H9 (cell line): ENCODE measurements at regions not wholly inside any gene's neighbourhood (a gene's known extent, or its start where the extent isn't known, plus 50 kb on each side); places are given as distances from the start of the nearest gene placed in this dataset.

ENCODE experiments used
- DNase-seq: peaks from one replicate; pipeline ENCODE4 v3.0.0-alpha.2; 2017
- H2AFZ ChIP-seq: one replicate; pipeline ENCODE4 v1.6.1; 2013; ENCODE audit warnings: mild to moderate bottlenecking, low read length, control low read depth, moderate library complexity
- H2AK5ac ChIP-seq: 2 replicates; pipeline ENCODE4 v1.6.1; 2013; ENCODE audit warnings: low read length, control low read depth, mixed read lengths; ENCODE audit not compliant: insufficient read length
- H2BK120ac ChIP-seq: one replicate; pipeline ENCODE4 v1.6.1; 2013; ENCODE audit warnings: low read depth, mild to moderate bottlenecking, low read length, control low read depth, inconsistent platforms; ENCODE audit not compliant: poor library complexity, severe bottlenecking
- H2BK12ac ChIP-seq: 2 replicates; pipeline ENCODE4 v1.6.1; 2013; ENCODE audit warnings: low read length, control low read depth, mixed read lengths, low read depth; ENCODE audit not compliant: insufficient read length
- H2BK15ac ChIP-seq: 2 replicates; pipeline ENCODE4 v1.6.1; 2013; ENCODE audit warnings: low read depth, low read length, control low read depth
- H2BK20ac ChIP-seq: one replicate; pipeline ENCODE4 v1.6.1; 2013; ENCODE audit warnings: low read depth, mild to moderate bottlenecking, low read length, control low read depth, inconsistent platforms; ENCODE audit not compliant: poor library complexity, severe bottlenecking
- H2BK5ac ChIP-seq: 2 replicates; pipeline ENCODE4 v1.6.1; 2013; ENCODE audit warnings: low read length, control low read depth, mixed read lengths; ENCODE audit not compliant: insufficient read length
- H3K14ac ChIP-seq: 2 replicates; pipeline ENCODE4 v1.6.1; 2013; ENCODE audit warnings: low read length, control low read depth; ENCODE audit not compliant: insufficient read depth
- H3K18ac ChIP-seq: 2 replicates; pipeline ENCODE4 v1.6.1; 2013; ENCODE audit warnings: low read depth, mild to moderate bottlenecking, mixed read lengths, low read length, control low read depth; ENCODE audit not compliant: insufficient read length
- H3K23ac ChIP-seq: 2 replicates; pipeline ENCODE4 v1.6.1; 2013; ENCODE audit warnings: low read length, control low read depth, mixed read lengths, low read depth; ENCODE audit not compliant: insufficient read length
- H3K23me2 ChIP-seq: 2 replicates; pipeline ENCODE4 v1.6.1; 2013; ENCODE audit warnings: low read depth, mild to moderate bottlenecking, mixed read lengths, low read length, control low read depth; ENCODE audit not compliant: insufficient read length, poor library complexity, severe bottlenecking
- H3K27ac ChIP-seq: 2 replicates; pipeline ENCODE4 v1.5.1; 2013; ENCODE audit warnings: low read length, control low read depth, mixed read lengths, low read depth; ENCODE audit not compliant: insufficient read length
- H3K27me3 ChIP-seq: 2 replicates; pipeline ENCODE4 v1.6.1; 2013; ENCODE audit warnings: low read length, control low read depth, inconsistent platforms; ENCODE audit not compliant: insufficient read depth
- H3K4ac ChIP-seq: 2 replicates; pipeline ENCODE4 v1.6.1; 2013; ENCODE audit warnings: low read depth, mild to moderate bottlenecking, control low read depth, inconsistent platforms, low read length, moderate library complexity
- H3K4me1 ChIP-seq: 2 replicates; pipeline ENCODE4 v1.6.1; 2013; ENCODE audit warnings: low read length, control low read depth, inconsistent platforms; ENCODE audit not compliant: insufficient read depth
- H3K4me2 ChIP-seq: 2 replicates; pipeline ENCODE4 v1.6.1; 2013; ENCODE audit warnings: low read length, control low read depth, mixed read lengths; ENCODE audit not compliant: insufficient read length, insufficient read depth
- H3K56ac ChIP-seq: 2 replicates; pipeline ENCODE4 v1.6.1; 2013; ENCODE audit warnings: low read depth, mild to moderate bottlenecking, mixed read lengths, low read length, control low read depth; ENCODE audit not compliant: insufficient read length
- H3K79me1 ChIP-seq: 2 replicates; pipeline ENCODE4 v1.6.1; 2013; ENCODE audit warnings: low read depth, mild to moderate bottlenecking, moderate library complexity, low read length, control low read depth, inconsistent platforms; ENCODE audit not compliant: insufficient read depth, poor library complexity, severe bottlenecking
- H3K79me2 ChIP-seq: 2 replicates; pipeline ENCODE4 v1.6.1; 2013; ENCODE audit warnings: low read length, control low read depth, inconsistent platforms; ENCODE audit not compliant: insufficient read depth
- H3K9ac ChIP-seq: 2 replicates; pipeline ENCODE4 v1.6.1; 2013; ENCODE audit warnings: low read length, control low read depth, mixed read lengths; ENCODE audit not compliant: insufficient read length; ENCODE audit errors: extremely low read depth
- H3K9me3 ChIP-seq: one replicate; pipeline ENCODE4 v1.6.1; 2013; ENCODE audit warnings: low read depth, low read length, inconsistent platforms; ENCODE audit not compliant: control insufficient read depth
- H3T11ph ChIP-seq: one replicate; pipeline ENCODE4 v1.6.1; 2013; ENCODE audit warnings: mild to moderate bottlenecking, low read length, control low read depth, inconsistent platforms
- H4K20me1 ChIP-seq: one replicate; pipeline ENCODE4 v1.6.1; 2013; ENCODE audit not compliant: control insufficient read depth, insufficient read length, insufficient read depth
- H4K5ac ChIP-seq: 2 replicates; pipeline ENCODE4 v1.6.1; 2013; ENCODE audit warnings: low read depth, mild to moderate bottlenecking, mixed read lengths, low read length, control low read depth; ENCODE audit not compliant: insufficient read length
- H4K8ac ChIP-seq: replicated peaks from 2 replicates; pipeline ENCODE4 v1.6.1; 2013; ENCODE audit warnings: low read length, control low read depth, mixed read lengths, low read depth; ENCODE audit not compliant: insufficient read length
- H4K91ac ChIP-seq: 2 replicates; pipeline ENCODE4 v1.6.1; 2013; ENCODE audit warnings: low read depth, mild to moderate bottlenecking, moderate library complexity, mixed read lengths, low read length, control low read depth; ENCODE audit not compliant: insufficient read length
- H3K27ac Mint-ChIP-seq, 3 experiments: 2 replicates in 2 of 3; 3 replicates in 1 of 3; pipeline ENCODE4 v1.8.0; 2020 to 2021; ENCODE audit warnings: mixed read lengths in 3 of 3, mild to moderate bottlenecking in 1 of 3, moderate library complexity in 1 of 3
- H3K27me3 Mint-ChIP-seq: 2 replicates; pipeline ENCODE4 v1.8.0; 2021; ENCODE audit warnings: low read depth, mild to moderate bottlenecking, moderate library complexity, mixed read lengths
- H3K36me3 Mint-ChIP-seq, 3 experiments: 2 replicates in 2 of 3; 3 replicates in 1 of 3; pipeline ENCODE4 v1.8.0; 2020 to 2021; ENCODE audit warnings: low read depth in 3 of 3, mixed read lengths in 3 of 3; ENCODE audit not compliant: insufficient read depth in 1 of 3
- H3K4me1 Mint-ChIP-seq, 2 experiments: 2 replicates each; pipeline ENCODE4 v1.8.0; 2020; ENCODE audit warnings: mixed read lengths in 2 of 2
- H3K4me3 Mint-ChIP-seq, 2 experiments: 2 replicates in 1 of 2; 3 replicates in 1 of 2; pipeline ENCODE4 v1.8.0; 2020 to 2021; ENCODE audit warnings: mild to moderate bottlenecking in 2 of 2, mixed read lengths in 2 of 2, moderate library complexity in 1 of 2
- H3K9me3 Mint-ChIP-seq, 2 experiments: 2 replicates in 1 of 2; 3 replicates in 1 of 2; pipeline ENCODE4 v1.8.0; 2020; ENCODE audit warnings: mild to moderate bottlenecking in 2 of 2, mixed read lengths in 2 of 2, moderate library complexity in 1 of 2
- CTCF ChIP-seq: fragments of 200-600 bp; sonication (generic); conservative IDR thresholded peaks from 3 replicates; pipeline ENCODE4 v1.8.0; 2021; ENCODE audit warnings: antibody characterized with exemption, mild to moderate bottlenecking
- WGBS: extraction: QIAGEN DNeasy Blood & Tissue Kit; methylation state at CpG from one replicate; pipeline ENCODE4 v1.1.7; 2013; ENCODE audit warnings: missing lambda C conversion rate, low lambda C conversion rate, mixed read lengths; ENCODE audit not compliant: insufficient read length; ENCODE audit errors: extremely low coverage; 5-methylcytosine and 5-hydroxymethylcytosine counted together

GRCh38 chr22:49182416-49182815 lies 645.3 kb downstream of the BRD1 start:
- Histone ChIP-seq H4K8ac (no peak overlapping the region), H3K14ac (no peak overlapping the region), H3K4me2 (no peak overlapping the region), H2AFZ (no peak overlapping the region), H3K23me2 (no peaks in the 10 kb centered on the region), H2BK5ac (no peak overlapping the region), H4K5ac (no peak overlapping the region), H2BK20ac (no peak overlapping the region), H2BK15ac (no peak overlapping the region), H3K9me3 (no peaks in the 10 kb centered on the region), H3K4ac (no peak overlapping the region), H2BK120ac (no peak overlapping the region), H3K27ac (no peak overlapping the region), H3K79me2 (no peaks in the 10 kb centered on the region), H2BK12ac (no peak overlapping the region), H3K18ac (no peak overlapping the region), H3K9ac (no peak overlapping the region), H3K4me1 (no peaks in the 10 kb centered on the region), H4K20me1 (no peaks in the 10 kb centered on the region), H3T11ph (no peak overlapping the region), H3K56ac (no peak overlapping the region), H4K91ac (no peak overlapping the region), H3K27me3 (no peaks in the 10 kb centered on the region), H2AK5ac (no peak overlapping the region), H3K79me1 (no peaks in the 10 kb centered on the region), H3K23ac (no peak overlapping the region)
- H3K4me3 Mint-ChIP-seq: no peak overlapping the region
- no peaks in the 10 kb centered on the region; a peak in 1 of 7 replicates for H3K36me3 Mint-ChIP-seq
- H3K4me1 Mint-ChIP-seq: peaks cover 2 to 6% of the 10 kb centered on the region in 2 experiments
- DNase-seq: no peak
- peaks cover 15% of the 10 kb centered on the region for H3K27me3 Mint-ChIP-seq
- no CpG with 5 or more reads among the region's 20 CpGs for WGBS
- no peak overlapping the region; a peak in 1 of 7 replicates for H3K27ac Mint-ChIP-seq
- H3K9me3 Mint-ChIP-seq: peaks cover 0 to 3% of the 10 kb centered on the region in 2 experiments; a peak in 4 of 5 replicates
- TF ChIP-seq CTCF: no peak
